Frontal cortex (tissue), 3 donors: ENCODE measurements at regions not wholly inside any gene's neighbourhood (a gene's known extent, or its start where the extent isn't known, plus 50 kb on each side); places are given as distances from the start of the nearest gene placed in this dataset.

Experiments used
- DNase-seq, 2 donors: peaks; one replicate each; pipeline ENCODE4 v3.0.0; 2012; ENCODE audit warnings: low spot score in 2 of 2
- FAIRE-seq: peaks from 2 replicates; lab custom pipeline; 2012; peaks lifted over from hg19 to GRCh38; lab: Jason Lieb, UNC
- donor health status: control.
- donor health status: control.
- donor health status: control.

DNA sequence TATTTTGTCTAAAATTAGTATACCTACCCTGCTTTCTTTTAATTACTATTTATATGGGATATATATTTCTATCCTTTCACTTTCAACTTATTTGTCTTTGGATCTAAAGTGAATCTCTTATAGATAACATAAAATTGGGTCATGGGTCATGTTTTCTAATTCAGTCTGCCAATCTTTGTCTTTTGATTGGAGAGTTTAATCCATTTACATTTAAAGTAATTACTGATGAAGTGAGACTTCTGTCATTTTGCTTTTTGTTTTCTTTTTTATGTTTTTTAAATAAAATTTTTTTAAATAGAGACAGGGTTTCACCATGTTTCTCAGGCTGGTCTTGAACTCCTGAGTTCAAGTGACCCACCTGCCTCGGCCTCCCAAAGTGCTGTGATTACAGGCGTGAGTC, 50.5 kb upstream of the PRDM1 start:
- FAIRE-seq, result peak; percentile 8
- no peak for DNase-seq

DNA sequence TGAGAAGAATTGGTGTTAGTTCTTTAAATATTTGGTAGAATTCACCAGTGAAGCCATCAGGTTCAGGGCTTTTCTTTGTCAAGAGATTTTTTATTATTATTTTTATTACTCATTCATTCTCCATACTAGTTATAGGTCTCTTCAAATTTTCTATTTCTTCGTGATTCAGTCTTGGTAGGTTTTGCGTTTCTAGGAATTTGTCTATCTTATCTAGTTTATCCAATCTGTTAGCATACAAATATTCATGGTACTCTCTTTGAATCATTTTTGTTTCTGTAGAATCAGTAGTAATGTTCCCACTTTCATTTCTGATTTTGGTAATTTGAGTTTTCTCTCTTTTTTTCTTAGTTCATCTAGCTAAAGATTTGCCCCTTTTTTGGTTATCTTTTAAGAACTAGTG, 52.3 kb upstream of the PRDM1 start:
- FAIRE-seq (no peak), DNase-seq (no peak)

DNA sequence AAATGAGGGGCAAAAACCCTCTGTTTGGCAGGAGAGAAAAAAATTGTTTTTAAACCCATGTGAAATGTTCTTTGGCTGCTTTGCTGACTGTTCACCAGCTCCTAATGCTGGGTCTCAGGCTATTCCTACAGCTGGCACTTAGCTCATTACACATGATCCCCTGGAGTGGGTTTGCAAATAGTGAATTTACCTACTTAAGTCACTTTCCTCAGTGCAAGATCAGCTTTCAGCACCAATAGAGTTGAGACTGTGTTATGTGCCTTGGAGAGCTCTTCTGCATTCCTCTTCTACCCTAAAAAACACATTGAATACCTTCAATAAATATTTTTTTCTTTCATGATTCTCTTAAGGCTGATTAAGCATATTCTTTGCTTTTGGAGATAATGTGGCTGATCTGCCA, 58.4 kb upstream of the PRDM1 start:
- DNase-seq, result no peak
- FAIRE-seq, result no peak

DNA sequence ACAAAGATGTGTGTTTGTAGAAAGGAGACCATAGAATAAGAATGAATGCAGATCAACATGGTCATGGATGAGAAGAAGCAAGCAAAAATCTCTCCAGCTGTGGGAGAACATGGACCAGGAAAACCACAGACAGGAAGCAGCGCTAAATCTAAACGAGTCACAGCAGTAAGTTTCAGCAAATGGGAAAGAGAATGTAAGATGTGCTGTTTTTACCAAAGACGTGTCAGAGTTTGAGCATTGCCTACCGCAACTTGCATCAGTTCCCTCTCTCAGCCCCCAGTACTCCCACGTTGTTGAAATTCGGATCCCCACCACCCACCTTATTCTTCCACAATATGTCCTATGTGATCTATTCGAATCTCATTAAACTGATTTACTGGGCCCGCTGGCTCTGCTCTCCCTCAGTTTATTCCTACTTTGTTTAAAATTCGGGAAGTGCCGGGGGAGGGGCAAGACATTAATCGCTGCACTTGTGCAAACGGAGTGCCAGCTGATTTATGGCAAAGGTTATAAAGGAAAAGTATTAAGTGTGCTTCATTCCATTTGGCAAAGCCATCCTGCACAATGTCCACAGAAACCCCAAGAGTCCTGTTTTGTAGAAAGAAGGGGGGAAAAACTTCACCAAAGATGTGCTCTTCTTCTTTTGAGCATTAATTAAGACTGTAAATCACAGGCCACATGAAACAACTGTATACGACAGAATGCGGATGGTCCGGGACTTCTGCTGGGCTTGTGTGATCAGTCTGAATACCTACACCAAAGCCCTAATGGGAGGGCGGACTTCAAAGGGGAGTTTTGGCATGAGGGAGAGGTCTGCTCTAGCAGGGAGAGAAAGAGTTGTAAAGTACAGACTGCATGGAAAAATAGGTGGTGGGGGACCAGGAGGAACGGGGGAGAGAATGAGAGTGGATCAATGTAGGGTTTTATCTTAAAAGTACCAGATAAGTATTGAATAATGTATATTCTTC, 59.1 kb upstream of the PRDM1 start:
- FAIRE-seq (no peak), DNase-seq (no peak)

DNA sequence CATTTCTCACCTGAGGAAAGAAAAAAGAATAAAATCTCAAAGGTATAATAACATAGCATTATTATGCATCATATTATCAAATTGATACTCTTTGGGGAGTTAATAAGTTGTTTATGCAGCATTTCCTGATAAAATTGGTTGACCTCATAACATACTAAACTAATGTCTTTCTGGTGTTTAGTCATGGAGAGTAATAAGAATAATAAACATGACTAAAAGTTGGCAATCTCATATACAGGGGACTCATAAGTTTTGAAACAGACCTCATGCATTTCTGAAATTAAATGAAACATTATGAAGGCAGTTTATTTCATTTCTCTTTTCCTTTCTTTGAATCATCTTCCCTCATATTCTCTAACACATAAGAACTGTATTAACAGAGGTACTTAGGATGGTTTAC, 60.5 kb upstream of the PRDM1 start:
- DNase-seq, result no peak
- no peak for FAIRE-seq

DNA sequence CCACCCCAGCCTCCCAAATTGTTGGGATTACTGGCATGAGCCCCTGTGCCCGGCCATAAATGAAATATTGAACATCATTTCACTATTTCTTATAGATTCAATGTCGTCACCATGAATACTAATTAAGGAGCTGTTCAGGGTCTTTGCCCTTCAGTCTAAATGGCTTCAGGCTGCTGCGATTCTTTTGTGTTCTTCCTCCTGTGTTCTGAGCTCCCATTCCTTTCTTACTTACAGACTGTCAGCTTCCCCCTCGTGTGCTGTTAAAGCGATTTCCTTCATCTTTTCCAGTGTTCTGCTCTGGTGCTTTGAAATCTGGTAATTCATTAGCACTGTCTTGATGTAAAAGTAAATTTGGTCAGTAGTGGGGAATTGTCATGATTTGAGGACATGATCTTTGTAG, 63.3 kb upstream of the PRDM1 start:
- FAIRE-seq (no peak), DNase-seq (no peak)

DNA sequence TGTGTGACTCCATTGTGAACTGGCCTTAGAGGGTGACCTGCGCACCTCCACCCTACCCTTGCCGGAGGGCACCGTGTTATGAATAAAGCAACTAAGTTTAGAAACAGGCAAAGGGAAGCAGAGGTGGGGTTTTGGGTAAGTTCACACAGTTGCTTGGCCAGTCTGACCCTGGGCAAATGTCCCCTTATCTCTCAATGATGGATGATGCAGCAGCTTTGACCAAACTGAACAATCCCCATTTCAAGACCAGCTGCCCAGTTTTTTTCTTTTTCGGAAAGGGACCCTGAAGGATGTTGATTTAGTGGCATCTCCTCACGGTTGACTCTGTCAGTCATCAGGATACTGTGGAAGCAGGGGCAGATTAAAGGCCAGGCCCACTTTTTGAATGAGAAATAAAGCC, 68.7 kb upstream of the PRDM1 start:
- DNase-seq (no peak), FAIRE-seq (no peak)

DNA sequence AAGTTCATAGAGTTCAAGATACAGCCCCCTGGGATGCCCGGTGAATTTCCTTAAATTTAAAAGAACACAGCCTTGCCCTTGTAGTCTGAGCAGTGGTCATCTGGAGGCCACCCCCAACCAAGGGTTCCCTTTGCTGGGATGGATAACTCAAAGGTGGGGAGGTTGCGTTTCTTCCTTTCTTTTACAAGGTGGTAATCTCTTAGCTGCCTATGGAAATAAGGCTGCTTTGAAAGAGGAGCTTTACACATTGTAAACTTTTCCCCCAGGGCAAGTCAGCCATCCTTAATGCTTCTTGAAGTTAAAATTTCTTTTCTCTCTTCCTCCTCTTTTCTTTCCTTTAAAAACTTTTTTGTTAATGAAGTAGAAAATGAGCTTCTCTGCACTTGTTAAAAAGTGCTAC, 71.2 kb upstream of the PRDM1 start:
- FAIRE-seq (no peak), DNase-seq (no peak)

DNA sequence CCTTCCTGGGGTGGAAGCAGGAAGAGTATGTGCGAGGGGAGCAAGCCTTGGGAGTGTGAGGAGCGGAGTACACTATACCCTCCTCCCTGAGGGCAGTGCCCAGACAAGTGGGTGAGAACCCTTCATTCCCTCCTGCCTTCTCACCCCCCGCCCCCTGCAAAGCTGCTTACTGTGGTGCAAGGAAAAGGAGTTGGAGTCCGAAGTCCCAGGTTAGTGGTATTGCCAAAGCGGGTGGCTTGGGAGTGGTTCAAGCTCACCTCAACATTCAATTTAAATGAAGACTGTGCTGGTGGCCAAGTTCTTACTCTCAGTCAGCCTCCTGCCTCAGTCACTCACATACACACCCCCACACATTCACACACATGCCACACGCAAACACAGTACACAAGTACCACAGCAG, 74.7 kb upstream of the PRDM1 start:
- FAIRE-seq (no peak), DNase-seq (no peak)

DNA sequence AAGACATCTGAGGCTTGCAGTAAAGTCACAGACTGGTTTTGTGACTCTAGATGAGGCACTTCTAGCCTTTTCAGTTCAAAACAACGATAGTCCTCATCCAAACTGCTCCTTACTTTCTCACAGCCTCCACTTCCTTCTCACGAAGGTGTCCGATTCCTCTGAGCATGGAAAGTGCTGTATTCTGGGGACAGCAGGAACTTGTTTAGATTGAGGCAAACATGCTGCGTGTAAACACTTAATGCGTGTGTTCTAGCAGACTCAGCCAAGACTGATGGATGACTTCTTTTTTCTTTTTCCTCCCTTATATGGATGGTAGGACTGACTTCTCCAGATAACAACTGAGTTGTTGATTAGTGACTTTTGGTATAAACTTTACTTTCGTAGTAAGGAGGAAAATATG, 80.2 kb upstream of the PRDM1 start:
- DNase-seq, result no peak
- FAIRE-seq, result no peak

DNA sequence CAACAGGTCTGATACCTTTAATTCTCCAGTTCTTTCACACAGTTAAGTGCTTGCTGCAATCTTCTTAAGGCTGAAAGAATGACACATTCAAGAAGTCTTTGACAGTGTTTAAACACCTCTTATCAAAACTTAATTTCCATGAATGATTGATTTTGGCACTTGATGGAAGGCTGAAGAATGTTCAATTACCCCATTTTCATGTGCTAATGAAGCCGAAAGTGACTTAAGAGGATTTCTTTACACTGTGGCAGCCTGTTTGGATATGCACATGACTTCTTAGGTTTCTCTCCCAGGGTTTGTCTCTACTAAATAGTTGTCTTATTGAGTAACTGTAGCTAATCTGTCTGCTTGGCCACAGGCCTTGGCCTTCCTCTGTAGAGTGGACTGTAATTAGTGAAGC, 81.1 kb upstream of the PRDM1 start:
- no peak for FAIRE-seq
- DNase-seq, result no peak

DNA sequence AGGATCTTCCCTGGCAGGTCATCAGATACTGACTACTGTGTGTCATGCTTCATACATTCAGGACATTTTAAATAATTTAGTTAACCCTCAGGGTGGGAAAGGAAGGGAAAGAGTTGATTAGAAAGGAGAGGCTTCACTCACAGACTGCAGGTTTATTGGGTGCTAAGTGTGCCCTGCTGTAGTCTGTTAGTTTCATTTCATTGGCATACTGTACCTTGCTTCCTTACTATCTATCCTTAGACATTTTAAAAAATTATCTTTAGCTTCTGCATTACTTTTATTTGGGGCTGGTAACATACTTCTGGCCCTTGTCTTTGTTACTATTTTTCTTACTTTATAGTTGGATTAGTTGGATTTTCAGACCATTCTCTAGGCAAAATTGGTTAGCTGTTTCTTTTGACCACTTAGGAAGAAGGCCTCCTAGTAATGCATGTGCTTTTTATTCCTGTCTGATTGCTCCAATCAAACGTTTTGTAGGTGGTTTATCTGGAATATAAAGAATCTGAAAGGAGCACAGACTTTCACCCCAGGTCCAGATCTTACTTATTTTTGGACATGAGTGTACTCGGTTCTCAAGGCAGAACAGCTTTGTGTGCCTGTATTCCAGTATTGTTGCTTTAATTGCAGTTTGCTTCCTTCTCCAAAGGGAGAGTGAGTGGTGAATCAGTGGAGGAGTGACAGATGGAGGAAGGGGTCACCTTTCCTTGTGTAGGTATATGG, 82.7 kb upstream of the PRDM1 start:
- DNase-seq (no peak), FAIRE-seq (no peak)

DNA sequence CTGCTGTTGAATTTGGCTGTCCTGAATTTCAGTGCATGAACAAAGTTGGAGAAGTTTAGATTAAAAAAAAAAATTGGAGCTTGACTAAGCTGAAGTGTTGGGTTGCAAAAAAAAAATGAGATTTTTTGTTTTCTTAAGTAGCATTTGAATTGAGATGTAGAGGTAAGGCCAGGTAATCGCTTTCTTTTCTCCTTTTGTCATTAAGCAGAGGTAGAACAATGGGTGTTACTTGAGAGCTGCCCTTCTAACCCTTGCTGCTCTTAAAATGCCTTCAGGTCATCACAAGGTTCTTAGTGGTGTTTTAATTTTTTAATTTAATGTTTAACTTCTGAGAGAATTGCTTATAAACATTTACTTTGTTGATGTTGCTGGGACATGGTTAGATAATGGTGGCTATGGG, 84.1 kb upstream of the PRDM1 start:
- no peak for DNase-seq
- FAIRE-seq, result no peak

DNA sequence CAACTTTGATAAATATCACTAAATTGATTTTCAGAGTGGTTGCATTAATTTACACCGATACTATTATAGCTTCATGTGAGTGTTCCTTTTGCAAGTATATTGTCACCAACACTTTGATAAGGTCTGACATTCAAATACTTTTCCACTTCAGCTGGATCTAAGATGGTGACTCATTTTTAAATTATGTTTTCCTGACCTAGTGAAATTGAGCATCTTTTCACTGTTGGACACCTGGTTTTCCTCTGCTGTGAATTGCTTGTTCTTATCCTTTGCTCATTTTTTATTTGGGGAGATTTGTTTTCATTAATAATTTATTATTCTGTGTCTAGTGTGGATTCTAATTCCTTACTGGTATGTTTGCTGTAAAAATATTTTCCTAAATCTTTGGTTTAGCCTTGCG, 85.2 kb upstream of the PRDM1 start:
- FAIRE-seq, result no peak

DNA sequence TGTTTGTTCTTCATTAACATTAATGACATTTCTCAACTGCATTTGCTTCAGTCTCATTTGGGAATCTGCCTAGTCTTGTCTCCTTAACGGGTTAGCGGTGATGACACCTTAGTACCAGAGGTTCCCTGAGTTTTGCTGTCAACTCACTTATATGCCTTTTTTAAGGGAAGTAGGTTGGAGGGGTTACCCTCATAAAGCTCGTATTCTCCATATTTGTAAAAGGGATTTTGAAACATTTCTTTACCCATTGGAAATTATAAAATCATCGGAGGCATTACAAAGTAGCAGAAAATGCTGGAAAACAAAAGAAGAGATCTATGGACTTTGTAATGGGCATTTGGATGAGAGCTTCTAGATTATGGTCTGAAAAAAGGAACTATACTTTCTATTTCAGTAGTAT, 88.7 kb upstream of the PRDM1 start:
- DNase-seq, result no peak
- no peak for FAIRE-seq

More for the DNA sequence above, 85.2 kb upstream of the PRDM1 start:
- no peak for DNase-seq

DNA sequence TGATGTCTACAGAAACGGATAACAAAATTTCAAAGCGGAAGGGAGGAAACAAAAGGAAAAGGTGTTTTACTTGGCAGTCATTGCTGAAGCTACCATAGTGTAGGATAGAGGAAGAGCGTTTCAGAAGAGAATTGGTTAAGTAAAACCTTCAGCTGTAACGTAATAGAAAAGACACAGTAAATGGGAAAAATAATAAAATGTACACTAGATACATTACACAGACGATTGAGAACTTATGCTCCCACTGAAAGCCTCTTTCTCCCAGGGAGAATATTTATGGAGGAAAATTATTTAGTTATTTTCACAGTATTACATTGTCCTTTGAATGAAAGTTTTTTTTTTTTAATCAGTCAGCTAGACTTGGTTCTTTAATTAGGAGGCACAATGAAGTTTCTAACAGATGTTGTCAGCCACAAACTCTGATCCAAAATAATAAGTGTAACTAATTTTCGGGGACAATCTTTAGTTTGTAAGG, 90.7 kb upstream of the PRDM1 start:
- no peak for DNase-seq
- no peak for FAIRE-seq

DNA sequence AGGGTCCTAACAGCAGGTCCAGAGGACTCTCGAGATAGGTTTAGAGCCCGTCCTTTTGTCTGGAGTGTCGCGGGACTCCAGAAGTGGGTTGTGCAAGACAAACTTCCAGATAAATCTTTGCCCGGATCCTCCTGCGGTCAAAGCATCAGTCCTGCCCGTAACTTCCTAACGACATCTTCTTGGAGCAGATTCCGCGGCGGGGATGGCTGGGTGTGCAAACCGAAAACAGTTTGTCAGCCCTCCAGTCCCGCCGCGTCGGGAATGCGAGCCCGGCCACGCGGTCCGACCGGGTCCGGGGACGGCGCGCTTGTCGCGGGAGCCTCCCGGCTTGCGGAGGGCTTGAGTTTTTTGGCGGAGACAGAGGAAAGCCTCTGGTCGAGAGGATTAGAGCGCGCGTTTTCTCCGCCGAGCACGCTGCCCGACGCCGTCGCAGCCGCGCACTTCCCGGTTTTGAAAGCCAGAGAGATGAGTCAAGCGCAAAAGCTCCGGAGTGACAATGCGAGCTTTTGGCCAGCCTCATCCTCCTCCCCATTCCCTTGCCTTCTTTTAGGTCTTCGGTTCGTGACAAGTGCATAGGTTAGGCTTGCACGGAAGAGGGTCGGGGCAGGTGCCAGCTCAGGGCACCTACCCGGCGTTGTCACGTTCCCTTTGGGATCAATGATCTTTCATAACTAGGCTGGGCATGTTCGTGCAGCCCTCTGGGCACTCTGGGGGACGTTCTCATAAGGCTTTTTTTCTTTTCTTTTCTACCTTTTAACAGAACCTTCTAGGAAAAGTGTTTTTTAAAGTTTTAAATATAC, 91.3 kb upstream of the PRDM1 start:
- DNase-seq (peak; percentile 39 to 49), FAIRE-seq (no peak)

DNA sequence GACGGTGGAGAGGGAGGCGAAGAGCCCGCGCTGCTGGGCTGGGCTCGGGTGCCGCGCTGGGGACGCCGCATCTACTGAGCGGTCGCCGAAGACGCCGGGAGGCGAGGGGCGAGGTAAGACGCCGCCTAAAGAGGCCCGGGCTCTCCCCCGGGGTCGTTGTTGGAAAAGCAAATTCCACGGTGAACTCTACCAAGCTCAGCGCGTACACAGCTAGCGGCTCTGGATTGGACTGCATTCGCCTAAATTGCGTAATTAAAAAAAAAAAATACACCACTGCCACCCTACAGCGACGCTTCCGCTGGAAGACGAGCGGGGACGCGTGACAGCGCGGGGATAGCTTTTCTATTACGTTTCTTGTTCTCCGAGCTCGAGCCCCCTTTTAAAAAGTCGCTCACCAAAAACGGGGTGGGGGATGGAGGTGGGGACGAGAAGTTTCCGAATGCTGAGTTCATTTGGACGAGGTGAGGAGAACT, 92.0 kb upstream of the PRDM1 start:
- DNase-seq, result peak in 1 of 2 donors; percentile 39
- FAIRE-seq, result no peak

DNA sequence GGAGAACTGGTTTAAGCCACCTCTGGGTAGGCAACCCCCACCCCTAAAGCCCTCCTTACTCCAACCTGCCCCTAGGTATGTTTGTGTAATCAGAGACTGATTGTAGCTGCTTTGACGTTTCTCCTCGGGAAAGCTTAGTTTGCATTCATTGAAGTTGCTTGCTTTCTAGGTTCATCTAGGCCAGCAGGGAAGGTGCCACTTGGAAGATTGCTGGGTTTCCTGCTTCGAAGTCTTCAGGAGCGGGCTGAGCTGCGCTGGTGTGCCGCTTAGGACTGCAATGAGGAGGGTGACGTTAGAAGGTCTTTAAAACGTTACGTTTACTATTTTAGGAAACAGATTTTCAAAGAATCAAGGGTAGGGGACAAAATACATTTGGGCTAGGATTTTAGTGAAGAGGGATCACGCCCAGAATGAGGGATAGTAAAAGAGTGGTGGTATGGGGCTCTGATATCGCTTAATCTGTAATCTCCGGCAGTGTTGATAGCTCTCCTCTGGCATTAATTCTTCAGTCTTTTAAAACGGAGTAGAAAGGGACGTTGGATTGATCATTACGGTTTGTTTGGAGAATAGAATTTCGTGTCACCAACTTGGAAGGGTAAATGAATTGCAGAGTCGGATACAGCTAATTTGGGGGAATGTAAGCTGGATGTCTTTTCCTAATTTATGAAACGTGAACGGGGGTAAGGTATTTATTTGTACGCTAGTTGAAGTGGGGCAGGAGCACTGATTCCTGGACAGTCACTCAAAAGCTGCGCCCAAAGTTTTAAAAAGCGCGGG, 92.6 kb upstream of the PRDM1 start:
- DNase-seq (peak in 1 of 2 donors; percentile 43), FAIRE-seq (no peak)
